ENCODE measurements at regions not wholly inside any gene's neighbourhood (a gene's known extent, or its start where the extent isn't known, plus 50 kb on each side); places are given as distances from the start of the nearest gene placed in this dataset.
A peak's percentile ranks its signal among the peaks of the same experiment; 100 is the strongest.

GRCh38 chr9:38313421-38313820 lies 79.1 kb upstream of the ALDH1B1 start:
- H3K36me3 ChIP-seq (ENCODE audit: control insufficient read depth in 2 of 4, insufficient read depth in 4 of 4, low read length in 3 of 4) = no peaks in the 10 kb centered on the region
- H3K79me2 ChIP-seq (ENCODE audit: control insufficient read depth in 1 of 2, insufficient read depth in 2 of 2, low read length in 2 of 2) = no peaks in the 10 kb centered on the region
- H2AK5ac ChIP-seq (ENCODE audit: low read depth, low read length) = no peak overlapping the region
- no peaks in the 10 kb centered on the region for H4K20me1 ChIP-seq (replicated peaks in 1 of 2; ENCODE audit: control insufficient read depth in 1 of 2, insufficient read depth in 2 of 2, low read length in 2 of 2)
- H3K27me3 ChIP-seq (replicated peaks in 1 of 4; ENCODE audit: control insufficient read depth in 3 of 4, extremely low read depth in 1 of 4, insufficient read depth in 3 of 4, low read length in 3 of 4) = no peaks in the 10 kb centered on the region; a peak in 1 of 7 replicates
- H3K9me3 ChIP-seq (ENCODE audit: insufficient read depth in 2 of 2, low read depth in 1 of 2, low read length in 1 of 2) = no peaks in the 10 kb centered on the region
- H3K56ac ChIP-seq (replicated peaks; ENCODE audit: insufficient read length, low read depth, low read length) = no peak overlapping the region
- no peaks in the 10 kb centered on the region for H3K79me1 ChIP-seq (ENCODE audit: low read depth, low read length)
- H2BK20ac ChIP-seq (ENCODE audit: low read length) = no peak overlapping the region
- DNase-seq (ENCODE audit: low read depth in 1 of 2, low spot score in 2 of 2) = peak in 1 of 2 experiments; percentile 13
- H3K27ac ChIP-seq (ENCODE audit: low read depth, low read length) = no peak overlapping the region
- H2BK120ac ChIP-seq (replicated peaks; ENCODE audit: low read depth, low read length) = no peak overlapping the region
- H4K8ac ChIP-seq (ENCODE audit: extremely low read depth, insufficient read depth, low read length) = no peak overlapping the region
- H3K4ac ChIP-seq (replicated peaks; ENCODE audit: insufficient read length, low read depth, low read length) = no peak overlapping the region
- H3K4me2 ChIP-seq (ENCODE audit: insufficient read depth in 1 of 2, low read depth in 2 of 2, low read length in 2 of 2) = no peak overlapping the region
- H2BK5ac ChIP-seq (ENCODE audit: low read depth, low read length) = no peak overlapping the region
- 83% methylated on average over 6 of the region's 6 CpGs; no CpG with 5 or more reads in 1 of the 2 experiments for WGBS, 2 experiments (ENCODE audit: extremely low coverage in 1 of 2, insufficient coverage in 1 of 2, insufficient read length in 1 of 2, insufficient replicate concordance in 2 of 2, low coverage in 1 of 2, low lambda C conversion rate in 2 of 2, missing lambda C conversion rate in 1 of 2)
- H3K23ac ChIP-seq (ENCODE audit: insufficient read length) = no peak overlapping the region
- no peak overlapping the region for H2BK15ac ChIP-seq (ENCODE audit: low read length)
- peaks cover 0 to 8% (median 7%) of the 10 kb centered on the region in 4 experiments; a peak in 5 of 7 replicates for H3K4me1 ChIP-seq (replicated peaks in 1 of 4; ENCODE audit: control insufficient read depth in 3 of 4, insufficient read depth in 4 of 4, low read length in 3 of 4)
- FAIRE-seq = no peak
- H3K4me3 ChIP-seq (ENCODE audit: extremely low read depth in 1 of 4, insufficient read depth in 2 of 4, low read depth in 3 of 4, low read length in 4 of 4) = no peak overlapping the region
- no peak overlapping the region for H3K18ac ChIP-seq (ENCODE audit: extremely low read depth, low read length)
- H2AFZ ChIP-seq (ENCODE audit: low read length) = no peak overlapping the region
- H3K9ac ChIP-seq (replicated peaks in 1 of 4; ENCODE audit: extremely low read depth in 1 of 4, low read depth in 3 of 4, low read length in 3 of 4) = no peak overlapping the region
- no peaks in the 10 kb centered on the region for H3K23me2 ChIP-seq (ENCODE audit: low read depth, low read length)
- ChIA-PET POLR2A (ENCODE audit: partially characterized antibody) (no interaction called here), CTCF (ENCODE audit: partially characterized antibody) (interaction anchor here (1.0 kb wide), 1 partner anchor 408 kb away, joined by 3 read pairs; no protein-coding TSS in a partner anchor)
- no peak overlapping the region for H3K14ac ChIP-seq (ENCODE audit: insufficient read length)
- H4K5ac ChIP-seq (ENCODE audit: insufficient read length, low read depth, low read length) = no peak overlapping the region
- no peak overlapping the region for H2BK12ac ChIP-seq (ENCODE audit: low read depth, low read length)
- TF ChIP-seq EGR1 (IDR thresholded peaks at IDR 0.05; ENCODE audit: borderline replicate concordance, low read depth, low read length) (no peak), CBX5 (IDR thresholded peaks at IDR 0.05; ENCODE audit: low read depth, low read length) (no peak), ASH2L (IDR thresholded peaks at IDR 0.05; ENCODE audit: low read length) (no peak), ATF2 (IDR thresholded peaks at IDR 0.05; ENCODE audit: low read length) (no peak), GABPA (IDR thresholded peaks at IDR 0.05; ENCODE audit: borderline replicate concordance, insufficient read depth, low read length) (no peak), SRF (IDR thresholded peaks at IDR 0.05; ENCODE audit: low read depth, low read length) (no peak), RBBP5 (IDR thresholded peaks at IDR 0.05; ENCODE audit: borderline replicate concordance, low read depth, low read length) (no peak), CBX8 (IDR thresholded peaks at IDR 0.05; ENCODE audit: borderline replicate concordance, low read depth, low read length) (no peak), FOSL1 (IDR thresholded peaks at IDR 0.05; ENCODE audit: insufficient read depth, low read depth, low read length) (no peak), POU5F1 (IDR thresholded peaks at IDR 0.05; ENCODE audit: low read depth, low read length) (no peak), JUND (IDR thresholded peaks at IDR 0.05; ENCODE audit: low read length) (no peak)
- TF ChIP-seq, protein P1, sequence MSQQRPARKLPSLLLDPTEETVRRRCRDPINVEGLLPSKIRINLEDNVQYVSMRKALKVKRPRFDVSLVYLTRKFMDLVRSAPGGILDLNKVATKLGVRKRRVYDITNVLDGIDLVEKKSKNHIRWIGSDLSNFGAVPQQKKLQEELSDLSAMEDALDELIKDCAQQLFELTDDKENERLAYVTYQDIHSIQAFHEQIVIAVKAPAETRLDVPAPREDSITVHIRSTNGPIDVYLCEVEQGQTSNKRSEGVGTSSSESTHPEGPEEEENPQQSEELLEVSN (IDR thresholded peaks at IDR 0.05) = no peak
- no peak overlapping the region for H4K91ac ChIP-seq (replicated peaks; ENCODE audit: insufficient read length, low read length)

Measured in H1 (cell line).